ENCODE measurements at regions not wholly inside any gene's neighbourhood (a gene's known extent, or its start where the extent isn't known, plus 50 kb on each side); places are given as distances from the start of the nearest gene placed in this dataset.

GRCh38 chr12:47020211-47020821 lies 59.1 kb upstream of the PCED1B start:
- POLR2A ChIA-PET = no interaction called here
- BruUV-seq (replicated peaks) = no TSS peak

GRCh38 chr12:47021298-47021697 lies 58.1 kb upstream of the PCED1B start:
- no peak overlapping the region for H3K4me3 Mint-ChIP-seq (ENCODE audit: unreplicated experiment)
- no TSS peak for BruUV-seq (replicated peaks)
- no peak overlapping the region for H3K27ac Mint-ChIP-seq (ENCODE audit: unreplicated experiment)
- H3K9me3 Mint-ChIP-seq (ENCODE audit: unreplicated experiment) = no peaks in the 10 kb centered on the region
- no peaks in the 10 kb centered on the region for H3K27me3 ChIP-seq (replicated peaks; ENCODE audit: control insufficient read depth, insufficient read depth, low read length)
- ChIA-PET CTCF (interaction anchor here (0.6 to 2.0 kb wide), 9 partner anchors 11 to 896 kb away, joined by 3 to 9 read pairs (median 5); no protein-coding TSS in a partner anchor), POLR2A (interaction anchor here (0.6 kb wide), 1 partner anchor 522 kb away, joined by 3 read pairs; no protein-coding TSS in a partner anchor)
- H3K4me1 ChIP-seq = peaks cover 17% of the 10 kb centered on the region
- peak in 1 of 2 experiments; percentile 74 for DNase-seq
- H3K36me3 Mint-ChIP-seq (ENCODE audit: insufficient read depth, unreplicated experiment) = no peaks in the 10 kb centered on the region
- H3K4me1 Mint-ChIP-seq (ENCODE audit: low read depth, unreplicated experiment) = peaks cover 22% of the 10 kb centered on the region
- no peaks in the 10 kb centered on the region for H3K9me3 ChIP-seq
- TF ChIP-seq, protein P1, sequence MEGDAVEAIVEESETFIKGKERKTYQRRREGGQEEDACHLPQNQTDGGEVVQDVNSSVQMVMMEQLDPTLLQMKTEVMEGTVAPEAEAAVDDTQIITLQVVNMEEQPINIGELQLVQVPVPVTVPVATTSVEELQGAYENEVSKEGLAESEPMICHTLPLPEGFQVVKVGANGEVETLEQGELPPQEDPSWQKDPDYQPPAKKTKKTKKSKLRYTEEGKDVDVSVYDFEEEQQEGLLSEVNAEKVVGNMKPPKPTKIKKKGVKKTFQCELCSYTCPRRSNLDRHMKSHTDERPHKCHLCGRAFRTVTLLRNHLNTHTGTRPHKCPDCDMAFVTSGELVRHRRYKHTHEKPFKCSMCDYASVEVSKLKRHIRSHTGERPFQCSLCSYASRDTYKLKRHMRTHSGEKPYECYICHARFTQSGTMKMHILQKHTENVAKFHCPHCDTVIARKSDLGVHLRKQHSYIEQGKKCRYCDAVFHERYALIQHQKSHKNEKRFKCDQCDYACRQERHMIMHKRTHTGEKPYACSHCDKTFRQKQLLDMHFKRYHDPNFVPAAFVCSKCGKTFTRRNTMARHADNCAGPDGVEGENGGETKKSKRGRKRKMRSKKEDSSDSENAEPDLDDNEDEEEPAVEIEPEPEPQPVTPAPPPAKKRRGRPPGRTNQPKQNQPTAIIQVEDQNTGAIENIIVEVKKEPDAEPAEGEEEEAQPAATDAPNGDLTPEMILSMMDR (IDR thresholded peaks at IDR 0.05; ENCODE audit: insufficient read depth in 1 of 2, low read depth in 1 of 2, low read length in 1 of 2, severe bottlenecking in 1 of 2, unreplicated experiment in 1 of 2) = peak; percentile 65 to 73
- intact Hi-C loops (cut with micrococcal nuclease; ENCODE audit: unreplicated experiment) = loop anchor here (1.0 to 5.0 kb wide), 5 partner anchors 77 to 679 kb away; no protein-coding TSS in a partner anchor
- H3K36me3 ChIP-seq (ENCODE audit: control insufficient read depth, insufficient read depth, low read length) = no peaks in the 10 kb centered on the region
- no peak overlapping the region for H3K4me3 ChIP-seq (ENCODE audit: low read depth, low read length)
- peaks cover 2% of the 10 kb centered on the region for H3K27me3 Mint-ChIP-seq (ENCODE audit: insufficient read depth, unreplicated experiment)

More at GRCh38 chr12:47020211-47020821, 59.1 kb upstream of the PCED1B start:
- Mint-ChIP-seq H3K9me3 (ENCODE audit: unreplicated experiment) (no peaks in the 10 kb centered on the region), H3K4me3 (ENCODE audit: unreplicated experiment) (no peak overlapping the region), H3K27me3 (ENCODE audit: insufficient read depth, unreplicated experiment) (no peaks in the 10 kb centered on the region), H3K36me3 (ENCODE audit: insufficient read depth, unreplicated experiment) (no peaks in the 10 kb centered on the region), H3K4me1 (ENCODE audit: low read depth, unreplicated experiment) (peaks cover 22% of the 10 kb centered on the region), H3K27ac (ENCODE audit: unreplicated experiment) (no peak overlapping the region)
- Histone ChIP-seq H3K4me1 (peaks cover 17% of the 10 kb centered on the region), H3K27me3 (replicated peaks; ENCODE audit: control insufficient read depth, insufficient read depth, low read length) (no peaks in the 10 kb centered on the region), H3K4me3 (ENCODE audit: low read depth, low read length) (no peak overlapping the region), H3K9me3 (no peaks in the 10 kb centered on the region), H3K36me3 (ENCODE audit: control insufficient read depth, insufficient read depth, low read length) (no peaks in the 10 kb centered on the region)
- DNase-seq = no peak
- CTCF ChIA-PET = interaction anchor here (1.2 to 2.0 kb wide), 4 partner anchors 12 to 895 kb away, joined by 3 to 9 read pairs (median 4); no protein-coding TSS in a partner anchor
- intact Hi-C loops (cut with micrococcal nuclease; ENCODE audit: unreplicated experiment) = loop anchor here (2.0 to 5.0 kb wide), 3 partner anchors 86 to 658 kb away; no protein-coding TSS in a partner anchor
- TF ChIP-seq, protein P1 (IDR thresholded peaks at IDR 0.05; ENCODE audit: insufficient read depth in 1 of 2, low read depth in 1 of 2, low read length in 1 of 2, severe bottlenecking in 1 of 2, unreplicated experiment in 1 of 2) = no peak

DNA sequence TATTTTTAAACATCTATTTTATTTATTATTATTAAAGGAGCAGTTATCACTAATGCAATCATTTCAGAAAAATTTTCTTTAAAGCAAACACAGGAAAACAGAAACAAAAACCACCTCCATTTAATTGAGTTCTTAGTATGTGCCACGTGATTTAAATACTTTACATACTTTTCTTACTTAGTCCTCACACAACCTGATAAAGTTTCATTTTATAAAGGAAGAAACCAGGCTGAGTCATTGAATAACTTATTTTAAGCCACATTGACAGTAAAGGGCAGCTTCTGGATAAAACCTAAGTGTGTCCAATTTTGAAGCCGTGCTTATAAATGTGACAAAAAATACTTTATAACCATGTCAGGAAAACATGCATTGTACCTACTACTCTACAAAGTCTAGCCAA lies 57.1 kb upstream of the PCED1B start:
- no peaks in the 10 kb centered on the region for H3K27me3 ChIP-seq (replicated peaks; ENCODE audit: control insufficient read depth, insufficient read depth, low read length)
- POLR2A ChIA-PET = no interaction called here
- CTCF ChIA-PET = interaction anchor here (2.0 kb wide), 1 partner anchor 897 kb away, joined by 9 read pairs; no protein-coding TSS in a partner anchor
- Mint-ChIP-seq H3K4me1 (ENCODE audit: low read depth, unreplicated experiment) (peaks cover 17% of the 10 kb centered on the region), H3K9me3 (ENCODE audit: unreplicated experiment) (no peaks in the 10 kb centered on the region), H3K4me3 (ENCODE audit: unreplicated experiment) (no peak overlapping the region), H3K27me3 (ENCODE audit: insufficient read depth, unreplicated experiment) (peaks cover 2% of the 10 kb centered on the region), H3K36me3 (ENCODE audit: insufficient read depth, unreplicated experiment) (no peaks in the 10 kb centered on the region), H3K27ac (ENCODE audit: unreplicated experiment) (no peak overlapping the region)
- no peak for DNase-seq
- peaks cover 16% of the 10 kb centered on the region for H3K4me1 ChIP-seq
- H3K4me3 ChIP-seq (ENCODE audit: low read depth, low read length) = no peak overlapping the region
- intact Hi-C loops (cut with micrococcal nuclease; ENCODE audit: unreplicated experiment) = loop anchor here (5.0 kb wide), 1 partner anchor 660 kb away; no protein-coding TSS in a partner anchor
- H3K36me3 ChIP-seq (ENCODE audit: control insufficient read depth, insufficient read depth, low read length) = no peaks in the 10 kb centered on the region
- TF ChIP-seq, protein P1 (IDR thresholded peaks at IDR 0.05; ENCODE audit: insufficient read depth in 1 of 2, low read depth in 1 of 2, low read length in 1 of 2, severe bottlenecking in 1 of 2, unreplicated experiment in 1 of 2) = no peak
- BruUV-seq (replicated peaks) = no TSS peak
- H3K9me3 ChIP-seq = no peaks in the 10 kb centered on the region

Measured in Caco-2 (cell line).